Lower leg skin (tissue), 4 donors: ENCODE measurements at regions not wholly inside any gene's neighbourhood (a gene's known extent, or its start where the extent isn't known, plus 50 kb on each side); places are given as distances from the start of the nearest gene placed in this dataset.

Source experiments
- DNase-seq, 2 donors: peaks; one replicate each; pipeline ENCODE4 v3.0.0-alpha.2; 2019; ENCODE audit warnings: low spot score in 2 of 2
- H3K4me3 ChIP-seq: fragments of 200-600 bp; sonication (generic); 2 replicates; pipeline ENCODE4 v1.5.1; 2017; ENCODE audit warnings: mild to moderate bottlenecking, low read depth; ENCODE audit not compliant: poor library complexity, severe bottlenecking
- POLR2A ChIP-seq, 2 donors: fragments of 450-650 bp; IDR thresholded peaks; one replicate each; pipeline ENCODE4 v1.6.1; 2016 to 2017; ENCODE audit warnings: antibody characterized with exemption in 2 of 2, mild to moderate bottlenecking in 1 of 2, moderate library complexity in 1 of 2
- WGBS, 2 donors: methylation state at CpG; one replicate each; pipeline ENCODE4 v1.1.5; 2018; 5-methylcytosine and 5-hydroxymethylcytosine counted together
- intact Hi-C: fragments of 100-400 bp; cut with DNase I; formaldehyde crosslinking; loops from one replicate; pipeline ENCODE4 v1.15.0; 2023; ENCODE audit warnings: low total_unique reads
- TF ChIP-seq, protein P1 (sequence below), 3 donors: fragments of 450-650 bp; IDR thresholded peaks; one replicate each; pipeline ENCODE4 v1.5.1; 2016; ENCODE audit warnings: antibody characterized with exemption in 3 of 3, mild to moderate bottlenecking in 3 of 3, moderate library complexity in 2 of 3

DNA sequence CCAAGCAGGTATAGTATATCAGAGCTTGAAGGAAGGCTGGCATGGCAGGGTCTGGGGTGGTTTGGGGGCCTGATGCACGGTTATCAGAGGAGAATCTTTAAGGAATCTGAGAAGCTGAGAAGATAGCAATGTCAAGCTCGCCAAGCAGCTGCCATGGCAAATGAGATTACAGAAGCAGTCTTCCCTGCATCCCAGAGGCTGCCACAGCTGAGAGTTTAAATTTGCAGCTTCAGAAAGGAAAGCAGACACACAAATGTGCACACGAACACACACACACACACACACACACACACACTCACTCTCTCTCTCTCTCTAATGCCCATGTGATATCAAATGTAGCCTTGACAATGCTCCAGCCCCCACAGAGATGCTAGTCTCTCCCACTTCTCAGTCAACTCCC is 79.0 kb upstream of the TNC start:
- intact Hi-C loops, result no loop called here
- TF ChIP-seq, protein P1, sequence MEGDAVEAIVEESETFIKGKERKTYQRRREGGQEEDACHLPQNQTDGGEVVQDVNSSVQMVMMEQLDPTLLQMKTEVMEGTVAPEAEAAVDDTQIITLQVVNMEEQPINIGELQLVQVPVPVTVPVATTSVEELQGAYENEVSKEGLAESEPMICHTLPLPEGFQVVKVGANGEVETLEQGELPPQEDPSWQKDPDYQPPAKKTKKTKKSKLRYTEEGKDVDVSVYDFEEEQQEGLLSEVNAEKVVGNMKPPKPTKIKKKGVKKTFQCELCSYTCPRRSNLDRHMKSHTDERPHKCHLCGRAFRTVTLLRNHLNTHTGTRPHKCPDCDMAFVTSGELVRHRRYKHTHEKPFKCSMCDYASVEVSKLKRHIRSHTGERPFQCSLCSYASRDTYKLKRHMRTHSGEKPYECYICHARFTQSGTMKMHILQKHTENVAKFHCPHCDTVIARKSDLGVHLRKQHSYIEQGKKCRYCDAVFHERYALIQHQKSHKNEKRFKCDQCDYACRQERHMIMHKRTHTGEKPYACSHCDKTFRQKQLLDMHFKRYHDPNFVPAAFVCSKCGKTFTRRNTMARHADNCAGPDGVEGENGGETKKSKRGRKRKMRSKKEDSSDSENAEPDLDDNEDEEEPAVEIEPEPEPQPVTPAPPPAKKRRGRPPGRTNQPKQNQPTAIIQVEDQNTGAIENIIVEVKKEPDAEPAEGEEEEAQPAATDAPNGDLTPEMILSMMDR (IDR thresholded peaks at IDR 0.05), result no peak
- TF ChIP-seq POLR2A (IDR thresholded peaks at IDR 0.05), result no peak
- H3K4me3 ChIP-seq, result no peak overlapping the region
- DNase-seq, result no peak
- WGBS, 2 donors, result 79 to 91% methylated on average over 3 of the region's 3 CpGs

GRCh38 chr9:115198001-115198400 is 80.0 kb upstream of the TNC start:
- DNase-seq, result peak in 1 of 2 donors; percentile 45
- 45 to 49% methylated on average over 4 of the region's 4 CpGs for WGBS, 2 donors
- no peak overlapping the region for H3K4me3 ChIP-seq
- TF ChIP-seq, protein P1 (IDR thresholded peaks at IDR 0.05), result no peak
- TF ChIP-seq POLR2A (IDR thresholded peaks at IDR 0.05), result no peak
- intact Hi-C loops, result no loop called here

DNA sequence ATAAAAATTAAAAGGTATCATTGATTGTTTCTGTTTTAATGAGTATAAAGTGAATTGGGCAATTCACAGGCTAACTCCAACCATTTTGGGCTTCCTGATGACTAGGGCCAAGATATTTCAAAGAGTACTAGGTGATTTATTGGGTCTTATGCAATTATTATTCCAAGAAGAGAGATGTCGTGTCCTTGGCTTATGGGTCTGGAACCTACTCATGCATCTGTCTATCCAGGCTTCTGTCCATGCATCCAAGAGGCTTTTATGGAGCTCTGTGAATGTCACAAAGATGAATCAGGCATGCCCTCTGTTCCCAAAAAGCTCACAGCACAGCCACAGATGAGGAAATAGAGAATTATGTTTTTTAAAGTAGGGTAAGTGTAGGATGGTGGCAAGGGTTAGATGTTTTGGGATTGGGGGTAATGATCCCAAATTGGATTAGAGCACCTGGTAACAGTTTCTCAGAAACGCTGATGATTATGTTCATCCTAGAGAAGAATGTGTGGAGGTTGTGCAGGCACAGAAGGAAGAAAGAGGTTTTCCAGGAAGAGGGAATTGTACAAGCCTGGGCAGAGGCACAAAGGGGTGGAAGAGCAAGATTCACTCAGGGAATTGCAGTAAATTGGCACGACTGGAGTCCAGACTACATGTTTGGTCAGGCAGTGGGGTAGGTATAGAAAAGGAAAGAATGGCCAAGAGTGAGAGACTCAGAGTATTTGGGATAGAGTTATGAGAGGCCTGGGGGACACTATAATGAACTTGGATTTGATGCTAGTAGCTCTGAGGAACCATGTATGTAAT is 83.0 kb upstream of the TNC start:
- no peak for TF ChIP-seq POLR2A (IDR thresholded peaks at IDR 0.05)
- TF ChIP-seq, protein P1 (IDR thresholded peaks at IDR 0.05), result no peak
- DNase-seq, result peak in 1 of 2 donors; percentile 45
- 21 to 23% methylated on average over 3 of the region's 3 CpGs for WGBS, 2 donors
- no peak overlapping the region for H3K4me3 ChIP-seq
- intact Hi-C loops, result no loop called here

GRCh38 chr9:115202181-115202580 is 84.2 kb upstream of the TNC start:
- intact Hi-C loops, result no loop called here
- no peak for TF ChIP-seq POLR2A (IDR thresholded peaks at IDR 0.05)
- TF ChIP-seq, protein P1 (IDR thresholded peaks at IDR 0.05), result no peak
- no peak for DNase-seq
- 41 to 72% methylated on average over 1 of the region's 1 CpG for WGBS, 2 donors
- no peak overlapping the region for H3K4me3 ChIP-seq

DNA sequence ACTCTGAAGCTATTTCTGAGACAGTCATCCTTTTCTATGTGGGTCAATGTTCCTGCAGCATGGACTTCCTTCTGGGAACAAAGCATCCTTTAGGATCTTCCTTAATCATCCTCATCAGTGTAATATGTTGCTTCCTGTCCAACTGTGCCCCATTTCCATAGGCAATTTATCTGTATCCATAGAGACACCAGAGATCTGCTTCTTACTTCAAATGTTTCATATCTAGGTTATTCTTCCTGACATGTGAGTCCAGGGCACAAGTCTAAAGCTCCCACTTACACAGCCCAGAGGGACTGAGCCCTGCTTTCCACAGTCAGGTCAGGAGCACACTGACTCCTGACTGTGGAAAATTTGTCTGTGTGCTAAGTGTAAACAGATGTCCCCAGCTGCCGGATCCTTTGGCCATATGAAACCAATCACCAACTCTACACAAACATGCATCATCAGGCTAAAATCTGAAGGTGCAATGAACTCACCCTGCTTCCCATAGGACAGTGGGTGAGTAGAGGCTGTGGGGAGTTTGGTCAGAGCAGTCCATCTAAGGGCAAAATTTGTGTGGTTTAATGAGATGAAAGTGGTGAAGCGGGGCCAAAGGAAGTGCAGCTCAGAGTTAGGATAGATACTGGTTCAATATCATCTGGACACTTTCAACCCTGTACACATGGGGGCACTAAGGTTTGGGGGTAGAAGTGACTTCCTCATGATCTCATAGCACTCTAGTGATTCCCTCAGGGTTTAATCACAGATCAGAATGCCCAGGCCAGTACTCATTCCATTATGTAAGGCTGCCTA is 85.2 kb upstream of the TNC start:
- no peak for DNase-seq
- no peak for TF ChIP-seq POLR2A (IDR thresholded peaks at IDR 0.05)
- TF ChIP-seq, protein P1 (IDR thresholded peaks at IDR 0.05), result no peak
- no peak overlapping the region for H3K4me3 ChIP-seq
- intact Hi-C loops, result no loop called here
- WGBS, 2 donors, result 65 to 69% methylated on average over 2 of the region's 2 CpGs
